ENCODE measurements at regions not wholly inside any gene's neighbourhood (a gene's known extent, or its start where the extent isn't known, plus 50 kb on each side); places are given as distances from the start of the nearest gene placed in this dataset.

DNA sequence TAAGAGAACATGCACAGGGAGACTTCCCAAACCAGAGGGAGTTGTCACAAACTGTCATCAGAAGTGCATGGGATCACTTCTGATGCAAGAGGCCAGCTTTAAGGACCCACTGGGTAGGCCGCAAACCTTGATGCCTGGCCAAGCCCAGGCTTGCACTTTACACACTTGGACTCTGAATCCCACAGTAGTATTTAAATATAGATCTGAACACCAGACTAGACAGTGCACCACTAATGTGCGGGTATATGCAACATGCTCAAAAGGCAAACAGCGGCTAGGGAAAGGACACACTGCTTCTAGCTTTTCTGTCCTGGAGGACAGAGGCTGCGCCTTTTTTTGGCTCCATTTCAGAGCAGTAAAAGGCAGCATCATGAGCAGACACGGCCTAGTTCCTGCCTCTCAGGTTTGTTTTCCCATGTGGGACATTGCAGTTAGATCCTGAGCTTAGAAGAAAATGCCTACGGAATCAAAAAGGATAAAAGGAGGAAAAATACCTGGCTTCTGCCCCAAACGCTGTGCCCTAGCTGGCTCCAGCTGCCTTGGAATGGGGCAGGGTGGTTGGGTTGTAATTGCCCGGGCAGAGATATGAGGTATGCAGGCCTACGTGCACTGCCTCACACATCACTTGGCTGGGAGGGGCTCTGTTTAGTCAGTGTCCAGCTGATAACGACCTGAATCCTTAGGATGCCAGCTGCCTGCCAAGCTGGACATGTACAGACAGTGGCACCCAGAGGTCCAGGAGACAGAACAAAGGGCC, 84.5 kb upstream of the EGLN3 start:
- H3K79me2 ChIP-seq (ENCODE audit: low read depth), result no peaks in the 10 kb centered on the region
- H2AFZ ChIP-seq (replicated peaks), result peak overlapping the region; percentile 57
- Mint-ChIP-seq H3K27me3 (ENCODE audit: insufficient read depth, low read depth) (peaks cover 3% of the 10 kb centered on the region), H3K27ac (no peak overlapping the region), H3K4me3 (no peak overlapping the region), H3K9me3 (peaks cover 2% of the 10 kb centered on the region), H3K36me3 (no peaks in the 10 kb centered on the region), H3K4me1 (no peaks in the 10 kb centered on the region)
- H3K4me2 ChIP-seq, result no peak overlapping the region
- H3K9ac ChIP-seq, result no peak overlapping the region
- TF ChIP-seq, protein P1, sequence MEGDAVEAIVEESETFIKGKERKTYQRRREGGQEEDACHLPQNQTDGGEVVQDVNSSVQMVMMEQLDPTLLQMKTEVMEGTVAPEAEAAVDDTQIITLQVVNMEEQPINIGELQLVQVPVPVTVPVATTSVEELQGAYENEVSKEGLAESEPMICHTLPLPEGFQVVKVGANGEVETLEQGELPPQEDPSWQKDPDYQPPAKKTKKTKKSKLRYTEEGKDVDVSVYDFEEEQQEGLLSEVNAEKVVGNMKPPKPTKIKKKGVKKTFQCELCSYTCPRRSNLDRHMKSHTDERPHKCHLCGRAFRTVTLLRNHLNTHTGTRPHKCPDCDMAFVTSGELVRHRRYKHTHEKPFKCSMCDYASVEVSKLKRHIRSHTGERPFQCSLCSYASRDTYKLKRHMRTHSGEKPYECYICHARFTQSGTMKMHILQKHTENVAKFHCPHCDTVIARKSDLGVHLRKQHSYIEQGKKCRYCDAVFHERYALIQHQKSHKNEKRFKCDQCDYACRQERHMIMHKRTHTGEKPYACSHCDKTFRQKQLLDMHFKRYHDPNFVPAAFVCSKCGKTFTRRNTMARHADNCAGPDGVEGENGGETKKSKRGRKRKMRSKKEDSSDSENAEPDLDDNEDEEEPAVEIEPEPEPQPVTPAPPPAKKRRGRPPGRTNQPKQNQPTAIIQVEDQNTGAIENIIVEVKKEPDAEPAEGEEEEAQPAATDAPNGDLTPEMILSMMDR (IDR thresholded peaks at IDR 0.05), result no peak
- TF ChIP-seq EZH2phosphoT487 (IDR thresholded peaks at IDR 0.05), result no peak
- no peak for TF ChIP-seq EZH2 (IDR thresholded peaks at IDR 0.05)
- no peak overlapping the region for H3K27ac ChIP-seq
- H3F3A ChIP-seq (ENCODE audit: low read depth), result peaks cover under 1% of the 10 kb centered on the region
- H4K20me1 ChIP-seq (ENCODE audit: low read depth), result no peaks in the 10 kb centered on the region
- no peaks in the 10 kb centered on the region for H3K27me3 ChIP-seq
- H3K4me1 ChIP-seq, result peaks cover 8% of the 10 kb centered on the region
- H3K36me3 ChIP-seq, result no peaks in the 10 kb centered on the region
- DNase-seq (ENCODE audit: low spot score), result no peak
- H3K4me3 ChIP-seq, result no peak overlapping the region
- H3K9me3 ChIP-seq (ENCODE audit: low read depth), result no peaks in the 10 kb centered on the region

DNA sequence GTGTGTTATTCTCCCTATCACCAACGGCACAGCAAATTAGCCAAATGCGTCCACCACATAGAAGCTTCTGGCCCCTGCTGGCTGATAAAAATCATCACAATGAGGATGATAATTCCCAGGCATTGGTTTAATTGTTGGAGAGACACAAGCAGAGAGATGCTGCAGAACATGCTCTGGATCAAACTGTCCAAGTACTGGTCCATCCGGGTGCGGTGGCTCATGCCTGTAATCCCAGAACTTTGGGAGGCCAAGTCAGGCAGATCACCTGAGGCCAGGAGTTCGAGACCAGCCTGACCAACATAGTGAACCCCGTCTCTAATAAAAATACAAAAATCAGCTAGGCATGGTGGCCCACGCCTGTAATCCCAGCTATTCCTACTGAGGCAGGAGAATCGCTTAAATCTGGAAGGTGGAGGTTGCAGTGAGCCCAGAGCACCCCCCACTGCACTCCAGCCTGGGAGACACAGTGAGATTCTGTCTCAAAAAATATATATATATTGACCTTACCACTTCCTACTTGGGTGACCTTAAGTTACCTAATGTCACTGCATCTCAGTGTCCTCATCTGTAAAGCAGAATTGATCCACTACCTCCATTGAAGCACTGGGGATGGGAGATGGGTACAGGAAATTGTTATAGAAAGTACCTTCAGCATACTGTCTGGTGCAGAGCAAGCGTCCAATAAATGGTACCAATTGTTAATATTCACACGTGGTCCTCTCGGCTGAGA, 83.7 kb upstream of the EGLN3 start:
- no peak overlapping the region for H3K4me3 ChIP-seq
- H4K20me1 ChIP-seq (ENCODE audit: low read depth), result no peaks in the 10 kb centered on the region
- no peak overlapping the region for H3K9ac ChIP-seq
- no peak overlapping the region for H3K4me3 Mint-ChIP-seq
- no peaks in the 10 kb centered on the region for H3K36me3 Mint-ChIP-seq
- no peak overlapping the region for H3K27ac Mint-ChIP-seq
- peaks cover 2% of the 10 kb centered on the region for H3K9me3 Mint-ChIP-seq
- H3K4me1 ChIP-seq, result peaks cover 16% of the 10 kb centered on the region
- H3K27me3 ChIP-seq, result no peaks in the 10 kb centered on the region
- H3F3A ChIP-seq (ENCODE audit: low read depth), result peaks cover 6% of the 10 kb centered on the region
- H2AFZ ChIP-seq (replicated peaks), result peak overlapping the region; percentile 73
- no peaks in the 10 kb centered on the region for H3K79me2 ChIP-seq (ENCODE audit: low read depth)
- no peaks in the 10 kb centered on the region for H3K9me3 ChIP-seq (ENCODE audit: low read depth)
- no peak for DNase-seq (ENCODE audit: low spot score)
- no peak overlapping the region for H3K4me2 ChIP-seq
- TF ChIP-seq, protein P1 (IDR thresholded peaks at IDR 0.05), result no peak
- TF ChIP-seq EZH2phosphoT487 (IDR thresholded peaks at IDR 0.05) (no peak), EZH2 (IDR thresholded peaks at IDR 0.05) (no peak)
- peaks cover 5% of the 10 kb centered on the region for H3K27me3 Mint-ChIP-seq (ENCODE audit: insufficient read depth, low read depth)
- H3K36me3 ChIP-seq, result no peaks in the 10 kb centered on the region
- no peak overlapping the region for H3K27ac ChIP-seq
- H3K4me1 Mint-ChIP-seq, result peaks cover 4% of the 10 kb centered on the region

DNA sequence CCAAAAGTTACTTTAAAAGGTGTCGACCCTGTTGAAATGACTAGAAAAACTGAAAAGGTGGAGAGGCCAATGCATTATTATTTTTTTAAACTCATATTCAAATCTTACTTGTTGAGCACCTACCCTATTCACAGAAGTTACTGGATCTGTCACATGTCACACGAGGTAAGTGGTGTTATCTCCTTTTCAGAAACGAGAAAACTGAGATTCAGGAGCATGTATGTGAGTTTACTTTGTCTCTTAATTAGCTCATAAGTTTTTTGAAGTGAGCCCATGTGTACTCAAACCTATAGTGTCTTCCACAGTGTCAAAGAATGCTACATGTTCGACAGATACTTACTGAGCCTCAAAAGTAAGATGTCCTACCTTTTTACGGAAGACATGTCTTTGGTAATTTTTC, 81.8 kb upstream of the EGLN3 start:
- Mint-ChIP-seq H3K36me3 (no peaks in the 10 kb centered on the region), H3K9me3 (peaks cover 2% of the 10 kb centered on the region), H3K27ac (no peak overlapping the region), H3K4me3 (no peak overlapping the region), H3K4me1 (peaks cover 9% of the 10 kb centered on the region), H3K27me3 (ENCODE audit: insufficient read depth, low read depth) (peaks cover 2% of the 10 kb centered on the region)
- no peaks in the 10 kb centered on the region for H3K79me2 ChIP-seq (ENCODE audit: low read depth)
- H2AFZ ChIP-seq (replicated peaks), result no peak overlapping the region
- peaks cover 19% of the 10 kb centered on the region for H3K4me1 ChIP-seq
- H3K9ac ChIP-seq, result no peak overlapping the region
- H3K4me3 ChIP-seq, result no peak overlapping the region
- no peak for DNase-seq (ENCODE audit: low spot score)
- H3F3A ChIP-seq (ENCODE audit: low read depth), result peaks cover 6% of the 10 kb centered on the region
- no peak overlapping the region for H3K4me2 ChIP-seq
- TF ChIP-seq, protein P1 (IDR thresholded peaks at IDR 0.05), result no peak
- TF ChIP-seq EZH2phosphoT487 (IDR thresholded peaks at IDR 0.05), result no peak
- no peak for TF ChIP-seq EZH2 (IDR thresholded peaks at IDR 0.05)
- no peaks in the 10 kb centered on the region for H3K27me3 ChIP-seq
- H3K9me3 ChIP-seq (ENCODE audit: low read depth), result no peaks in the 10 kb centered on the region
- H3K36me3 ChIP-seq, result no peaks in the 10 kb centered on the region
- no peaks in the 10 kb centered on the region for H4K20me1 ChIP-seq (ENCODE audit: low read depth)
- H3K27ac ChIP-seq, result no peak overlapping the region
